ENCODE measurements at regions not wholly inside any gene's neighbourhood (a gene's known extent, or its start where the extent isn't known, plus 50 kb on each side); places are given as distances from the start of the nearest gene placed in this dataset.
"Not testable (repeated sequence)": the region's sequence is repeated elsewhere in the genome, so short reads cannot be mapped to it uniquely, and the experiment has no call there.

DNA sequence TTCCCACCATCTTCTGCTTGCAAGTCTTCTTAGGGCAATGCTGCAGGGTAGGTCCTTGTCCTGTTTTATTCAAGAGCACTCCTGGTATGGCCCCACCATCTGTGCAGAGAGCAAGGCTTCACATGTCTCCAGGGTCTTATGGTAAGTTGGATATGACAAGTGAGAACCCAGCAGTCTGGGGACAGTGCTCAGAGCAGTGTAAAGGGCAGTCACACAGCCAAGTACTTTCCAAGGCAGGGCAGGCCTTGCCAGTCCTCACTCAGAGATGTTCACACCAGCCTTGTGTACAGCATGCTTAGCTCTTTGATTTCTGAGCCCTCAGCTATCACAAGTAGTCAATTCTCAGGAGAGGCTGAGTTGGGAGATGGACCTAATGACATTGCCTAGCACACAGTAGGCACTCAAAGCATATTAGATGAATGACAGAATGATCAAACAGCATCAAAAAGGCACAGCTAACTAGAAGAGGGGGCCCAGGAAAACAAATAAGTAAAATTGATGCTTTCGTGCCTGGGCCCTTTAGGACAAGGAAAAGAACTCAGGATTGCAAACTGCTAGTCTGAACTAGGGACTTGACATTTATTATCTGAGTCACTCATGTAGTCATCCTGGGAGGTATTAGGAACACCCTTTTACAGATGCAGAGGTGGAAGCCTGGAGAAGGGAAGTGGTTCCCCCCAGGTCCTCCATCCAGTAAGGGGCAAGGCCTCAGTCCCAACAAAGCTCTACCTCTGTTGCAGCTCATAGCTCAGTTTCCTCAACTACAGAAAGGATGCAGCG is 86.7 kb upstream of the CTAGE1 start:
- no peak for DNase-seq (ENCODE audit: low spot score)

DNA sequence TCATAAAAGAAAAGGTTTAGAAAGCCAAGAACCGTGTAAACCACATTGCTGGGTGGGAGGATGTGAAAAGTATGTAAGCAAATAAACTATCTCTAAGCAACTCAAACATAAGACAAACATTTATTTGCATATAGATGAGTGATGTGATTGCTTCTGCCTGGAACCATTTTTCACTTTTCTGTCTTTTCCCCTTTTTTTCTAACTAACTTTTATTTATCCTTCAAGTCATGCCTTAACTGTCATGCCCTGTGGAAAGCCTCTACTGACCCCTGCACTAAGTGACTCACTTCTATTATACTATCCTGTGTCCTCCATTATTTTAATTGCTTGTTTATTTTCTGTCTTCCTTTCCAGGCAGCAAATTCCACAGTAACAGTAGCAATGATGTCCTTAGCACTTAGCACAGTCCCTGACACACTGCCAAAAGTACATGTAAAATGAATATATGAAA is 87.5 kb upstream of the CTAGE1 start:
- no peak for DNase-seq (ENCODE audit: low spot score)

DNA sequence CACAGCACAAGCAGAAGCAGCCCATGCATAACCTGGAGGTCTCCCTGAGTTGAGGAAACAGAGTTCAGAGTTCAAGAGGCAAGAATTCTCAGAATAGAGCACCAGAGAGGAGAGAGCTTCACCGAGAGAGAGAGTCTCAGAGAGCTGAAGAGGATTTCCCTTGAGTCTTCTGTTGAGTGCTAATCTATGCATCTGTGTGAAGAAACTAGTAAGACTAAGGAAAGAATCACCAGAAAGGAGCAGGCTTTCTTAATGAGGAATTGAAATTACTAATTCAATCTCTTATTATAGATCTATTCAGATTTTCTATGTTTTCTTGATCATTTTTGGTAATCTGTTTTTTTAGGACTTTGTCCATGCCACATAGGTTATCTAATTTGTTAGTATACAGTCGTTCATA is 89.3 kb upstream of the CTAGE1 start:
- DNase-seq (ENCODE audit: low spot score) = no peak

DNA sequence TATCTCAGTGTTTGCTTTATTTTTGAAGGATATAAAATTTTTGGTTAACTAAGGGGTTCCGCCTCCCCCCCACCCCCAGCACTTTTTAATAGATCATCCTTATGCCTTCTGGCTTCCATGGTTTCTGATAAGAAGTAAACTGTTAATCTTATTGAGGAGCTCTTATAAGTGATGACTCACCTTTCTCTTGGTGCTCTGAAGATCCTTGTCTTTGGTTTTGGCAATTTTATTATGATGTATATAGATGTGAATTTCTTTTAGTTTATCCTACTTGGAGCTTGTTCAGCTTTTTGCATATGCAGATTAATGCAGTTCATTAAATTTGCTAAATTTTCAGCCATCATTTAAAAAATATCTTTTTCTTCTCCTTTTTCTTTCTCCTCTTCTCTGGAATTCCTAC is 91.7 kb upstream of the CTAGE1 start:
- DNase-seq (ENCODE audit: low spot score) = no peak

GRCh38 chr18:22510697-22511096 is 93.0 kb upstream of the CTAGE1 start:
- no peak for DNase-seq (ENCODE audit: low spot score)

- no peak for DNase-seq (ENCODE audit: low spot score)
Observed at GRCh38 chr18:22513721-22514481, 96.2 kb upstream of the CTAGE1 start.

GRCh38 chr18:22514655-22515054 is 96.9 kb upstream of the CTAGE1 start:
- DNase-seq (ENCODE audit: low spot score) = no peak

- DNase-seq (ENCODE audit: low spot score) = no peak
Observed at GRCh38 chr18:22515250-22515649, 97.5 kb upstream of the CTAGE1 start.

GRCh38 chr18:22517356-22517755 is 99.6 kb upstream of the CTAGE1 start:
- DNase-seq (ENCODE audit: low spot score) = no peak

- no peak for DNase-seq (ENCODE audit: low spot score)
Observed at GRCh38 chr18:22521026-22521707, 103.5 kb upstream of the CTAGE1 start.

- no peak for DNase-seq (ENCODE audit: low spot score)
Observed at GRCh38 chr18:22523481-22523880, 105.8 kb upstream of the CTAGE1 start.

DNA sequence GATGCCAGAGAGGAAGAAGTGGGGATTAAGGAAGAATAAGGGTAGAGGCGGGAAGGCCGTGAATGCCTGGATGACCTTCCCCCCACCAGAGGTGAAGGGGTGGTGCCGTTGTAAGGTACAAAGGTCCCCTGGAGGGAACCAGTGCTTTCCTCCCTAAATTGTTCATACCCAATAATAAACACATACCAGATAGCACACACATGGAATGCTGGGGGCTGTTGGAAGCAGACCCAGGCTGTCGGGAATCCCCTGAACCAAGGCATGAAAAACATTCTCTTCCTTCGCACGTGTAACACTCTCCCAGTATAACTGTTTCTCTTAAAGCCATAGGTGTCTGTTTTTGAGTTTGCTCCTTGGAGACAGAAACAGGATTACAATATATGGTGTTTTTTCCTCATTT is 107.1 kb upstream of the CTAGE1 start:
- no peak for DNase-seq (ENCODE audit: low spot score)

DNA sequence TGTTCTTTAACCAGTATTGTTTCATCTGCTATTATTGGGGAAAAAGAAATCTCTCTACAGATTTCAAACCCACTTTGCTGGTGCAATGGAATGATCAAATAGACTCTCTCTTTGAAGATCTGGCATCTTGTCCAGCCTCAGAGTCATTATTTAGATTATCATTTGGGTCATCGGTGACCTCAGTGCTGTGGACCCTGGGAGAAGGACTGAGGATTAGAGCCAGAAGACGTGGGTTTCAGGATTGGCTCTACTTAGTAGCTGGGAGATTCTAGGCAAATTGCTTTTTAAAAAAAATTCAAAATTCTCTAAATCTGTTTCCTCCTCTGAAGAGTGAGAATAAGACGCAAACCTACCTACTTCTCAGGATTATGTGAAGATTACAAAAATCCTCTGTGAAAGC is 107.6 kb upstream of the CTAGE1 start:
- DNase-seq (ENCODE audit: low spot score) = no peak

- no peak for DNase-seq (ENCODE audit: low spot score)
Observed at GRCh38 chr18:22525883-22526282, 108.2 kb upstream of the CTAGE1 start.

- no peak for DNase-seq (ENCODE audit: low spot score)
Observed at GRCh38 chr18:22528291-22528690, 110.6 kb upstream of the CTAGE1 start.

DNA sequence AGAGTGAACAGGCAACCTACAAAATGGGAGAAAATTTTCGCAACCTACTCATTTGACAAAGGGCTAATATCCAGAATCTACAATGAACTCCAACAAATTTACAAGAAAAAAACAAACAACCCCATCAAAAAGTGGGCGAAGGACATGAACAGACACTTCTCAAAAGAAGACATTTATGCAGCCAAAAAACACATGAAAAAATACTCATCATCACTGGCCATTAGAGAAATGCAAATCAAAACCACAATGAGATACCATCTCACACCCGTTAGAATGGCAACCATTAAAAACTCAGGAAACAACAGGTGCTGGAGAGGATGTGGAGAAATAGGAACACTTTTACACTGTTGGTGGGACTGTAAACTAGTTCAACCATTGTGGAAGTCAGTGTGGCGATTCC is 117.0 kb upstream of the CTAGE1 start:
- DNase-seq (ENCODE audit: low spot score) = not testable (repeated sequence)

DNA sequence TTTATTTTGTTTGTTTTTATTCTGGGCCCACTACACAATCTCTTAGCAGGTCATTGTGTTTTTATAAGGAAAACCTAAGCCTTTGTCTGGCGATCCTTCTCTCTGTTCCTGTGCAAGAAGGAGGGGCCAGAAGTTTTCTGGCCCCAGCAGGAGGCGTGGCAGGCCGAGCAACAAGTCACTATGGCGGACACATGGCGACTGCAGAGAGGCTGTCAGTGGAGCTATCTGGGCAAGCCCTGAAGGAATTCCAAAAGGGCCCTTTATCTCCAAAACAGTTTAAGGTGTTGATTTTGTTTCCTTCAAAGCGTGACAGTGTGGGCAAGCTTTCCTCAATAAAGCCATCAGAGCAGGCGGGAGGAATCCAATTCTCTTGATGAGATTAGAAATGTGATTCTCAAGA is 118.8 kb upstream of the CTAGE1 start:
- DNase-seq (ENCODE audit: low spot score) = no peak

DNA sequence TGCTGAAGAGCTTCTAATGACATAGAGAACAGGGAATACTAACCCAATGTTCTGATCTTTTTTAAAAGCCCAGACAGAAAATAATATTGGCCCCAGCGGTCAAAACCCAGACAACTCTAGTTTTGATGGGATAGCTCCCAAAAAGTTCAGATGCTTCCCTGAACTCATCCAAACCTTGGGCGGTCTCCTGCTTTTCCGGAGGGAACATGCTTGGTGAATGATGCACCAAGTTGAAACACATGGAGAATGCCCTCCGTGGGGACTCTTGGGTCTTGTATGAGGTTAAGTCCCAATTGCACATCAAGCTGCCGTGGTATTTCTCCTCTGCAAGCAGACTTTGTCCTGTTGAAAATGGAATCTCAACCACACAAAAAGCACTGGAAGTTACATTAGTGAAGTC is 120.7 kb upstream of the CTAGE1 start:
- no peak for DNase-seq (ENCODE audit: low spot score)

DNA sequence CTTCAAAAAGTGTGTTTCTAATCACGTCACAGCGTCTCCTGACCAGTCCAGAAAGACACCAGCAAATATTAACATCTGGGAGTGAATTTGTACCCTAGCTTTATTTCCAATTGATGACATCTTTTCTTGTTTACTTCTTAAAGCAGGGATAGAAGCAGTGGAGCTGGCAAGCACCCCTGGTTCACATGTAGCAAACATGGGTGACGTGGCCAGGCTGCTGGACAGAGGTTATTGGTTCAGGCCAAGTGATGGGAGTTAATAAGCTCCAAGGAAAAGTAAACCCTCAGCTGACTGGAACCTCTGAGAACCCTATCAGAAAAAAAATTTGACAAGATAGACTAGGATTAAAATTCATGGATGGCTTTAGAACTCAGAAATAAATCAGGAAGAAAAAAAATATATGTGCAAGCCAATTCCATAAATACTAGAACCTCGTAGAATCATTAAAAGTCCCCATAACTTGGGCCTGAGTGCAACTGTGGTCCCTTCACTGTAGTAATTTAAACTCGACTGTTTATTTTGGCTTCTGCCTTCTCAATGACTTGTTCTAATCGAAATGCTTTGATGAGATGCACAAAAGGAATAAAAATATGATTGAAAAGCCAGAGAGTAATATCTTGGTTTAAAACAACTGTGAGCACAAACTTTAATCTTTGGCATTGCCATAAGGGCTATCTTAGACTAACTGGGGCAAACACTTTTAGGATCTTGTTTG is 121.5 kb upstream of the CTAGE1 start:
- DNase-seq (ENCODE audit: low spot score) = no peak

DNA sequence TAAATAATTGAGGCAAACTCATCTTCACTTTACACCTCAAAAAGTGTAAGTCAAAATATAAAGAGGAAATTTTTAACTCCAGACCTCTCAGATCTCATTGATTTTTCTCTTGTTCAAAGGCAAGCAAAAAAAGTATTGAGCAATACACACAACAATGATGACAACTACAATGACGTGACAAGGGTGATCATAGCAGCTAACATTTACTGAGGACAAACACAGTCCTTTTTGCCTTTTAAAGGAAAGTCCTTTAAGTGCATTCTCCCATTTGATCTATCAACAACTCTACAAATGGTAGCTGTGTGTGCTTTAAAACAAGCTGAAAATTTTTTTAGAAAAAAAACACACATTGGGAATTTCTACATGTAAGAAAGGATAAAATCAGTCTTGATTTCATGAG is 123.5 kb upstream of the CTAGE1 start:
- no peak for DNase-seq (ENCODE audit: low spot score)

- no peak for DNase-seq (ENCODE audit: low spot score)
Observed at GRCh38 chr18:22542406-22542835, 124.7 kb upstream of the CTAGE1 start.

DNA sequence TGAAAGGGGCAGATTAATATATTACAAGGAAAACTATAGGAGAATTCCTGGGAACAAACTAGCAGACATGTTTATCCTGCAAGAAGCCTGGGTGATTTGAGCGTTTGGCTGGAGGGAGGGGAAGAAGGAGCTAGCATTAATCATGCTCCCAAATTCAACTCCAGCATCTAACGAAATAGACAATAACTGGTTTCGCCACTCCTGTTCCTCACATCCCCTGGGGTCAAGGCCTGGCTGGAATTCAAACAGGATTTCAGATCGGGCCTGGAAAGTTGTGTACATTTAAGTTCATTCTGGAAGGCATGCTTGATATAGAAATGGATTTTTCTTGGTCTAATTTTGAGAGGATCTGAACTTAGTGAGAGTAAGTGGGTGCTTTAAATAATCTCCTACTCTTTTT is 126.1 kb upstream of the CTAGE1 start:
- DNase-seq (ENCODE audit: low spot score) = no peak
